GM21825 (cell line): ENCODE measurements at regions not wholly inside any gene's neighbourhood (a gene's known extent, or its start where the extent isn't known, plus 50 kb on each side); places are given as distances from the start of the nearest gene placed in this dataset.

Experiments used
- ATAC-seq: cut with Tn5 transposase; IDR thresholded peaks from one replicate; pipeline ENCODE4 v1.9.1; 2021; ENCODE audit warnings: mild to moderate bottlenecking, moderate library complexity; ENCODE audit not compliant: unreplicated experiment

DNA sequence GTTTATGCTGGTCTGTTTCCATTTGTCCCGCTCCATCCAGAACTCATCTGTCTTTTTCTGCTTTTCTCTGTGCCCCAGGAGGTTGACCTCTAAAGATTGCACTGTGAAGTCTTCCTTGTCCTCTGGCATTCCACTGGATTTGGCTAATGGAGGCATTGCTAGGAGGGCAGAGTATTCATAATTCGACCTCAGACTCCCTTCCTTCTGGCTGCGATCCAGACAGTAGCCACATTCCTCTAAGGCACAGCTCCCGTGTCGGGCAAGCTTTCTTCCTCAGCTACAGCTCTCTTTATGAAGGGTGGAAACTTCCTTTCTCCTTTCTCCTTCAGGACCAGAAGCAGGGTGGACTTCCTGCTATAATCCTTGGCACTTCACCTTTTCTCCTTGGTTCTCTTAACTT lies 175.9 kb downstream of the BAMBI start:
- ATAC-seq: no peak

DNA sequence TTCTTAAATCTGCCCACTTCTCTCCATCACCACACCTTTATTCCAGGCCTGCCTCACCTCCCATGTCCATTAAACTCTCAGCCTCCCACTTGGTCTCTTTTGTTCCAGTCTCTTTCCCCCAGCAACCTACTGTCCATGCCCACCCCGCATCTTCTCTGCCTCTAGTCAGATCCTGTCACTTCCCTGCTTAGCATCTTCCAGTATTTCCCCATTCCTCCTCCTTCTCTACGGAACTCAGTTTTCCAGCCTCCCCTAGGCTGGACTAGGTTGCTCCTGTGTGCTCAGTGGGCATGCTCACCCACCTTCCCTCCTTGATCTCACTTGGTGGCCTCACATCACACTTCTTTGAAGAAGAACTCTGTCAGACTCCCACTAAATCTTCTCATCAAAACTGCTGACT lies 179.8 kb downstream of the BAMBI start:
- no peak for ATAC-seq

DNA sequence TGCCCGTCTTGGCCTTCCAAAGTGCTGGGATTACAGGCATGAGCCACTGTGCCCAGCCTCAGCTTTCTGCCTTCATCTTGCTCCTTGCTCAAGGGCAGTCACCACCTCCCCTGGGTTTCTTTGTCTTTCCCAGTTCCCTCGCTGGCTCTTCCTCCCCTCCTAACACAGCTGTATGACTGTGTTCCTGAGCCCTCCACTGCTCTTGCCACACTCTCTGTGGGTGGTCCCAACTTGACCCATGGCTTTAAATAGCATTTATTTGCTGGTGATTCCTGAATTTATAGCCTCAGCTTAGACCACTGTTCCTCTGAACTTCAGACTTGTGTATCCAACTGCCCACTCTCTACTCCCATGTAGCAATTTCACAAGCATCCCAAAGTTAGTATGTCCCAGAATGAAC lies 181.3 kb downstream of the BAMBI start:
- no peak for ATAC-seq

DNA sequence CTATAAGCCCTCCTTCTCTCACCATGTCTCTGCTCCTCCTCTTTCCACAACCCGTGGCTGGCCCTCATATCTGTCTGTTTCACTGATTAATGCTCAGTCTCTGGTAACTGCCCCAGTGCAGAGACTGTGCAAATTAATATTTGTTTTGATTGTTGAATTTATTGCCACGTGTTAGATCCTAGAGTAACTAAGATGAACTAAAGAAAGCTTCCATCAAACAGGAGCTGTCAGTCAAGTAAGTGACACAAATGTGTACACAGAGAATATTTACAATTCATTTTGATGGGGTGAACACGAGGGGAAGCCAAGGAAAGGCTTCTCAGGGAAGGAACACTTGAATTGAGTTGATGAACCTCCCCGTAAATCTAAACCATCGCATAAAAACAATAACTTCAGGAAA lies 182.5 kb downstream of the BAMBI start:
- no peak for ATAC-seq

DNA sequence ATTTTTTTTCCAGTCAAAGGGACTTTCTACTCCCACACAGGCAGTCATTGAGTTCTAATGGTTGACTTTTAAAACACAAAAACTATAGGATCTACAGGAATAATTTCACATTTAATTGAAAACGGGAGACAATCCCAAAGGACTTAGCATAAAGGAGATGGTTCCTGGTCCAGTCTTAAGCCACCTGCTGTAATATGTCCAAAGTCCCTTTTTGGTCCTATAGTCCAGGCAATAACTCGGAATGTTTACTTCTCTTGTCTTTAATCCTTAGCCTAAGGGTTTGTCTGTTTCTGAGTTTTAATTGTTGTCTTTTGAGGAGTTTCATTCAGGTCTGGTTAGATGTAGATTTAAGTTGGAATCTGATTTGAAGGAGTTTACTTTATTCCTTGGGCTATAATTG lies 184.9 kb downstream of the BAMBI start:
- ATAC-seq: no peak

DNA sequence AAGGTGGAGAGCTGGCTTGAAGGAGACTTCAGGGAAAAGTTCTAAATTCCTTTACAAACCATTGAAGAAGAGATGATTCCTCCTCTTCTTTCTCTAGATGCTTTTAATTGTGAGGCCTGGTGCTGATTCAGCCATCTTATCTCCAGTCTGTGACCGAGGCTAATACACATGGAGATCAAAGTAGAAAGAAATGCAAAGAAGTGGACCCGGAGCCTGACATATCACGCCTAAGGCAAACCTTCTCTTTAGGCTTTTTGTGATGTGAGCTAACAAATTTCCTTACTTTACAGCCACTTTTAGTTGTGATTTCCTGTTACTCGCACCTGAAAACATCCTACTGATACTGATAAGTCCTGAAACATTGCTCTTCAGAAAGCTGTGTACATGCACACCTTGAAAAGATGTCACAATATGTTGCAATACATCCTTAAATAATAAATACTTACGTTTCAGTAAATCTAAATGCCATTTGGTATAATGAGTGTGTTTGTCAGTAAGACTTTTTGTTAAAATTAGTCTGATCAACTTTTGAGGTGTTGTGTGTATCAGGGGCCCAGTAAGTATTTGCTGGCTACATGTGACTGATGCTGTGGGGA lies 192.4 kb downstream of the BAMBI start:
- ATAC-seq: no peak

DNA sequence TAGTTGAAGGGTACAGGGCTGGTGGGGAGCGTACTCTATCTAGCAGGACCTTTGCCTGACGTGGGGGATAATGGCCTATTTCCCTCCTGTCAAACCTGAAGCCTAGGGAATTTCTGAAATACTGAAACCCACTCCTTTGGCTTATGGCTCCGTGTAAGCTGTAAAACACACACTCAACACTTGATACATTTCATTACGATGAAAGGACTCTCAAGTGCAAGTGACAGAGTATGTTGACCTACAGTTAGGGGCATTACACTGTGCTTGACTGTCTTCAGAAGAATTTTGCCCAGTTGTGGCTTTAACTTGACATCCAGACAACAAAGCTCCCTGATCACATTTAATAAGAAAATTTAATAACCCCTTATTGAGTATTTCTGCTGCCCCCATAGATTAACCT lies 194.3 kb downstream of the BAMBI start:
- no peak for ATAC-seq

DNA sequence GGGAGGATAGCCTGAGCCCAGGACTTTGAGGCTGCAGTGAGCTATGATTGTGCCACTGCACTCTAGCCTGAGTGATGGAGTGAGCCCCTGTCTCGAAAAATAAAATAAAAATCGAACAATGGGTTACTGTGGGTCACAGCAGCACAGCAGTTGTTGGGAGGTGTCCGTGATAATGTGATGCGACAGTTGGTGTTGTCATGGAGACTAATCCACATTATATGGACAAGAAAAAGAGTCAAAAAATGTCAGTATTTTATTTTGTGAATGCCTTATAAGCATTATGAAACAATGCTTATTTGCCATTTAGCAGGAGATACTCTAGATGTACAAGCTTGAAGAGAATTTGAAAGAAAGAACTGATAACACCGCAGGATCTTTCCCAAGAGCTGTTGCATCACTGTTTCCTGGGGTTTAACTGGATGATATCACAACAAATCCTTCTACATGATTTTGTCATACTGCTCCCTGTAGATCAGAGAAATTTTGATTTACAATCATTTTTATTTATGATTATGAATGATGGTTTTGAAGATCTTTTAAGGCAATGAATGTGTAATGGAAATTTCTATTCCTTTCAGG lies 195.4 kb downstream of the BAMBI start:
- no peak for ATAC-seq

DNA sequence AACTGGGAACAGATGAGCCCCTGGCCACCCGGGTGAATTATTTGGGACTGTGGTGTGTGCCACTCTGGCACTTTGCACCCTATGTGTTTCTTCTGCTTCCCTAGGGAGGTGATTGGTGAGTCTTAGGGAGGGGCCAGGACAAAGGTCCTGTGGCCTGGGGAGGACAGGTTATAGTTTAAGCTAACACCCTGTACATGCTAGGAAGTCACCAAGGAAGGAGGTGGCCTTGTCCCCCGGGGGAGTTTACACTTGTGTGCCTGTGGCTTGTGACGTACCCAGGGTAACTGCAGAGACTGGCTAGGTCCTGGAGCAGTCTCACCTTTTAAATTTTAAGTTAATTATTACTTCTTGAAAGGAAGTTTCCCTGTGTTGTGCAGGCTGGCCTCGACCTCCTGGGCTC lies 196.2 kb downstream of the BAMBI start:
- no peak for ATAC-seq

DNA sequence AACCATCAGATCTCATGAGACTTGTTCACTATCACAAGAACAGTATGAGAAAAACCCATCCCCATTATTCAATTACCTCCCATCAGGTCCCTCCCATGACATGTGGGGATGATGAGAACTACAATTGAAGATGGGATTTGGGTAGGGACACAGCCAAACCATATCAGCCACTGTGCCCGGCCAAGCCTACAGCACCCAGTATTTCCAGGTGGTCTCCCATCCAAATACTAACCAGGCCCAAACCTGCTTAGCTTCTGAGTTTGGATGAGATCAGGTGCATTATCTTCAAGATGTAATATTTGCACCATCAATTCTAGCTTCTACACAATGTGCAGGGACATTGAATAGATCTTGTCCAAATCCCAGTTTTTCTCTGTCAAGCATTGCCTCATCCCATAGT lies 196.9 kb downstream of the BAMBI start:
- ATAC-seq: no peak

DNA sequence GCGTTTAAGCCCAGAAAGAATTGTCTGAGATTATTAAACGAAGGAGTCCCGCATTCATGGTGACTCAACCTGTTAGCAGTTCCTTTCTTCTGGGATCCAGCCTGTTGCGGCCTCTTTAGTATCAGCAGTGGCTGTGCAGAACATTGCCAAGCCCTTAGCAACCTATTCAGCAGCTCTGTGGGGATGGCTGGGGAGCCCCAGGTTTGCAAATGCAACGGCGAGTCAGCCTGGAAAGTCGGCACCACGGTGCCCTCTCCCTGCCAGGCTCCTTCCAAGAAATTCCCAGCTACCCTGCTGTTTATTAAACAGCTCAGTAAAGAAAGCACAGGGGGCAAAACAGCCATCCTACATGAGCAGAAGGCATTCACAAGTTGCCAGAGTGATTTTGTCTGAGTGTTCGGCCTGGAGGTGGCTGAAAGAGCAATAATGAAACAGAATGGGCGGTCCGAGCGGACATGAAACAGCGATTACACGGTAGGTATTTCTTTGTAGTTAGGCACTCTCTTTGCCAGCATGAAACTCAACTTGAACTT lies 198.3 kb downstream of the BAMBI start:
- no peak for ATAC-seq

DNA sequence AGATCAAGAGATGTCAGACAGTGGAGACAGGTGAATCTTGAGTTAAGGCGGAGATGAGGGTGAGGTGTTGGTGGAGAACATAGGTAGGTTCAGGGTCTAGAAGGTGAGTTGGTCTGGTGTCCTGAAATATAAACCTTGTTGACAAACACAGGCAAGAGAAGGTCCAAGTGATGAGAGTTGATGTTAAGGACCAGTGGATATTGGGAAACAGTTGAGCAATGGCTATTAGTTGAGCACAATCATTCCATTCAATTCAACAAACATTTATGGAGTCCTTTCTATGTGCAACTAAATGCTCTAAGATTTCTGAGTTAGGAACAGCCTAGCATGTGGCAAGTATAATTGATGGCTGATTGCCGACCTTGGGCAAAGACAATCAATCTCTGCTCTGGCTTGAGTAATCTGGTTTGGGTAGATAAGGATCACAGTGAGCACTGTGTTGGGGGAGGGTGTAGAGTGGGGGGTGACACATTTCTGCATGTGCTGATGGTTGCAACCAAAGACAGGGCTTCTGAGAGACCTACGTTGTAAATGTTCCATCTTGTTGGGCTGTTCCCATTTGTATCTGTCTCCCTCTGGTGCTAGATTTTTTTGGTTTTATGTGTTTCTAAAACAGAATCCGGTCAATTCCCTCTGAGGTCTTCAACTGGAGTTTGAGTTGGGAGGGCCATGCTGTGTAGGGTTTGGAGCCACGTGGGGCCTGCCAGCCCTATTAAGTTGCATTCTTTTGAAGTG lies 201.1 kb downstream of the BAMBI start:
- ATAC-seq: no peak

DNA sequence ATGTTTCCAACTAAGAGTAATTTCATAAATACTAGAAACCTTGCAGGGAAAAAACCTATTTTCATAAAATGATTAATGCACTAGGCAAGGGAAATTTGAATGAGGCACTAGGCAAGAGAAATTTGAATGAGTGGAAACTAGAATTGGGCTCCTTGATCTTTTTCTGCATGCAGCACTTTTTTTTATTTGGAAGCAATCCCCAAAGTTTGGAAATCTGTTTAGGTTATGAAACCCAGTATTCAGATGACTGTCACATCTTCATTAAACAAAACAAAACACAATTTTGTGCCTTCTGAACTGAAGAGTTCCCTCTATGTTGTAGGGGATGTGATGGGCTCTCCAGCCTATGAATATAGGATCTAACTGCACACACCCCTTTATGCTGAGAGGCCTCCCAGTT lies 201.9 kb downstream of the BAMBI start:
- ATAC-seq: no peak

DNA sequence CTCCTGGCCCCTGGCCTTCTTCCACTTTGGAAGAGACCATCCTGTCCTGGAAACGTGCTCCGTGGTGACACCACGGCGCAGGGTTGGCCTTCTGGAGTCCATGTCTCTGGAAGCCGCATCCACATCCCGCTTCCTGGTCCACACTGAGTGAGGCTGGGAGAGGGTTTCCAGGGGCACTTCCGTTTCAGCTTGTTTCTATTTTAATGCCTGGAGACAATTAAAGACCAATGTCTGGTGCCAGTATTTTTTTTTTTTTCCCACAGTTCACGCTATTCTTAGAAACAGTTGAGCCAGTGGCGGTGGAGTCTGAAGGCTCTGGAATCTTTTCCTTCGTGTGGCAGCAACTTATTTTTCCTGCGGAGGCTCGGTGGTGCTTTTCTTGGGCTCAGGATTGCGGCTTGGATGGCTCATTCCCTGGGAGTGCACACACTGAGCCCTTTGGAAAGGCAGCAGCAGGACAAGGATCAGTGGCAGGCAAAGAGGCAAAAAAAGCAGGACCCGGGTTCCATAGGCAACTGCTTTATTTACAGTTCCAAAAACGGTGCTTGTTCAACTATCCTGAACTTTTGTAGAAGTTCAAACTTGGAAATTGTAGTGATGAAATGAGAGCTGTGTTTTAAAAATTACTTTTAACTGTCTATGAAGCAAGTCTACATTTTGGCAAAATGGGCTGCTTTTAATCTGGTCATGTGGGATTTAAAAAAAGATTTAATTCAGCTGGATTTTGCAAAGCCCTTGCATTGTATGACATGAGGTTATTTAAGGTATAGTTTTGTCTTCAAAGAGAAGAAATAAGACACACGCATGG lies 202.8 kb downstream of the BAMBI start:
- ATAC-seq: no peak

DNA sequence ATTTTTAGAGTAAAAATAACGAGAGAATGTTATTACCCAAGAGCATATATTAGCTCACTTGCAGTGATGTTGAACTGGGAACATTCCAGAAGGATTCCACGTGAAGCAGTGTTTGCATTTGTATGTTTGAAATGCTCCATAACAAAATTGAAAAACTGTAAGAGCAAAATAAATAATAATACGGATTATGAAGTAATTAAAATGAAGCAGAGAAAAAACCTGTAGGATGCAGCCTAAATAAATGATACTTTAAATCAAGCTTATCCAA lies 203.3 kb downstream of the BAMBI start:
- ATAC-seq: no peak

DNA sequence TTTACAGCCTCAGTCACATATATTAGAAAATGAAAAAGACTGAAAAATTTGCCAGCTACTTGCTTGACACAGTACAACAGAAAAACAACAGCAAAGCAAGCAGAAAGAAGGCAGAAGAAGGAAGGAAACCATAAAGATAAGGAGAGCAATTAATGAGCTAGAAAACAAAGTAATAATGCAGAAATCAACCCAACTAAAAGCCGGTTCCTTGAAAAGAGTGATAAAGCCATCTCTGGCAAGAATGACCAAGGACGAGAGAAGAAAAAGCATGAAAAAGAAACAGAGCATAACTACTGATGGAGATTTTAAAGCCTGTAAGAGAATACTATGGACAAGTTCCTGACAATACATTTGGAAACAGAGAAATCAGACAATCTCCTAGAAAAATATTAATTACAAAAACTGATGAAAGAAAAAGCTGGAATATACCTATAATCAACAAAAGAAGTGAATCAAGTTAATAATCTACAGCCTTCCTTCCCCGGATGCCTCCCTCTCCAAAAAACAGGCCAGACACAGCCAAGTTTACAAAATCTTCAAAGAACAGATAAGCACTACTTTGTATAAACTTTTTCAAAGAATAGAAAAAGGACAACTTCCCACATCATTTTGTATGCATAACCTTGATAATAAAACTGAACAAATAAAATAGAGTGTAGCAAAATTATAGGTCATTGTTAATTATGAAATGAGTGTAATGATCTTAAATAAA lies 204.0 kb downstream of the BAMBI start:
- ATAC-seq: no peak

DNA sequence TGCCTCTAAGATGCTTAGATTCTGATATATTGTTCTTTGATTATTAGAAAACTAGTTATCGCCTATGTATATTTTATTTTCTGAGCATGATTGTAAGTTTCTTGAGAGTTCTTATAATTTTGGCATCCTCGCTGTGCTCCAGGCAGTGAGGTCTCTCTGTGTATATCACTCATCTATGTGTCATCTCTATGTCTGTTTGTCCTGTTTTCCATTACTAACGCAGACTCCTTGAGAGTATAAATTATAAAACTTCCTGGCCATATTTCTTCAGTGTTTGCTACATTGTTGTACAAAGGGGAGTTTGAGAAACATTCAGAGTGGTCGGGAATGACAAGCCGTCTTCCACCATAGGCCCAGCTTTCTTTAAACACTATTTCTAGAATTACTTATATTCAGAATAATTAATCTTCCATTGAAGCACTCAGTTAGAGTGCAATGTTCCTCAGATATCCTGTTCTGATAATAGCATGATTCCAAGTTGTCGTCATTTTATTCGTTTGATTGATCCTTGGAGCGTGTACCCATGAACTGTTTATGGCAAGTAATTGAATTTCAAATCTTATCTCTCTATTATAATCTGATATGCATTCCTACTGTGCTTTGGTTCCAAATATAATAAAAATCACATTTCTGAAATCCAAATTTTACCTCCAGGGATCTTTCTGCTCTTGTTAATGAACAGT lies 206.6 kb downstream of the BAMBI start:
- no peak for ATAC-seq

DNA sequence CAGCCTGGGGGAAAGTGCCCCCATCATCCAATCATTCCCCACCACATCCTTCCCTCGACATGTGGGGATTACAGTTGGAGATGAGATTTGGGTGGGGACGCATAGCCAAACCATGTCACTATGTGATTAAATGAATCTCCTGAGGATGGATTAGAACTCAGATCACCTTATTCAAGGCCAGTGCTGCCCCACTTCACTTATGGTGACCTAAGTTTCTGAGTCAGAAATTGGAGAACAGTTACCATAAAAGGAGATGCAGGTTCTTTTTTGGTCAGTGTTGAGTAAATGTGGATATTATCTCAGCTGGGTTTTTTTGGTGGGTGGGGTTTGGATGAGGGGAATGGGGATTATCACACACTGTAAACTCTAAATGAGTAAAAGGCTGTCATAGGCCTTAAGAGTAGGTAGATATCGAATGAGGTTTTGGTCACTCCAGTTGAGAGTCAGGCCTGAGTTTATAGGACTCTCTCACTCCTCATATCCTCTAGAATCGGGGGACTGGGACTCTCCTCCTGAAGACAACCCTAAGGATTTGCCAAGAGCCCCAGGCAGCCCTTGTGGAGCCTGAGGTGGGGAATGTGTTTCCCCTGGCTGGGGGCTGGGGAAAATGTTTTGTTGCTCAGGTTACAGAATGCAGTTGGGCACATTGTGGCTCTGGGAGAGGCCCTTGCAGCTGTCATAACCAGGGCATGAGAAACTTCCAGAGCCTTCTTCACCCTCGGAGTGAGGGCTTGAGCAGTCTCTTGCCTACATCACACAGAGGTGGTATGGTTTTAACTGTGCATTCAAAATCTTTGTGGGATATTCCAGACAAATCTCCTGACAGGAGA lies 213.0 kb downstream of the BAMBI start:
- no peak for ATAC-seq

DNA sequence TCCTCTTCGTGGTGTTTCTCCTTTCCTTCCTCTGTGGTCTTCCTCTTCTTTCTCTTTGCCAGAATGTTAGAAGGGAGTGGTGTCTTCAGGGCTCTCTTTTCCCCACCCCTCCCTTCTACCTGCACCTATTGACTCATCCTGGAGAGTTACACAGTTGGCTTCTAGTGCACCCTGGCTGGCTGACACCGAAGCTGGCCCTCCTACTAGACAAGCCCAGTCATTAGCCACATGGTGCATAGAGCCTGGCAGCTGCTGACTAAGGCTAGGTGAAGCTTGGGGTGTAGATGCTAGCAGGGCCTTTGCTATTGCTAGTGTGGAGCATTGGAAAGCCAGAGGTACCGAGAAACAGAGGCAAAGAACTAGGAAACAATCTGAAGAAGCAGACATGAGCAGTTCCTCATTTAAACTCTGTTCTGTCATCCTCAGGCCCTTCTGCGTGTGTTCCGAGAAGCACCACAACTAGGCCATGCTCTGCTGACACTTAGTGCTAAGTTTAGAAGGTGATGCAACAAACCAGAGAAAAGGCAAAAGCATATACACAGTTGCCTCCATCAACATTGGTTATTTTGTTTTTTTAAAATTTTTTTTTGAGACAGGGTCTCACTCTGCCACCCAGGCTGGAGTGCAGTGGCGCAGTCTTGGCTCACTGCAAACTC lies 213.9 kb downstream of the BAMBI start:
- no peak for ATAC-seq
